Tibial nerve (tissue), 3 donors: ENCODE measurements at regions not wholly inside any gene's neighbourhood (a gene's known extent, or its start where the extent isn't known, plus 50 kb on each side); places are given as distances from the start of the nearest gene placed in this dataset.

Experiments used
- CTCF ChIP-seq, 5 experiments: fragments of 200-600 bp in 3 of 5; fragments of 450-650 bp in 2 of 5; sonication (generic) in 3 of 5; IDR thresholded peaks; one replicate each; pipeline ENCODE4 v1.5.1; 2016 to 2019; ENCODE audit warnings: antibody characterized with exemption in 5 of 5, mild to moderate bottlenecking in 3 of 5, moderate library complexity in 2 of 5
- POLR2A ChIP-seq, 2 donors: fragments of 450-650 bp; IDR thresholded peaks; one replicate each; pipeline ENCODE4 v1.6.1; 2017; ENCODE audit warnings: antibody characterized with exemption in 2 of 2, mild to moderate bottlenecking in 2 of 2, moderate library complexity in 2 of 2

- TF ChIP-seq CTCF (IDR thresholded peaks at IDR 0.05) (no peak), POLR2A (IDR thresholded peaks at IDR 0.05) (no peak)
Observed at GRCh38 chr12:124384299-124384894, 89.5 kb downstream of the RFLNA start.
